ENCODE measurements at regions not wholly inside any gene's neighbourhood (a gene's known extent, or its start where the extent isn't known, plus 50 kb on each side); places are given as distances from the start of the nearest gene placed in this dataset.

DNA sequence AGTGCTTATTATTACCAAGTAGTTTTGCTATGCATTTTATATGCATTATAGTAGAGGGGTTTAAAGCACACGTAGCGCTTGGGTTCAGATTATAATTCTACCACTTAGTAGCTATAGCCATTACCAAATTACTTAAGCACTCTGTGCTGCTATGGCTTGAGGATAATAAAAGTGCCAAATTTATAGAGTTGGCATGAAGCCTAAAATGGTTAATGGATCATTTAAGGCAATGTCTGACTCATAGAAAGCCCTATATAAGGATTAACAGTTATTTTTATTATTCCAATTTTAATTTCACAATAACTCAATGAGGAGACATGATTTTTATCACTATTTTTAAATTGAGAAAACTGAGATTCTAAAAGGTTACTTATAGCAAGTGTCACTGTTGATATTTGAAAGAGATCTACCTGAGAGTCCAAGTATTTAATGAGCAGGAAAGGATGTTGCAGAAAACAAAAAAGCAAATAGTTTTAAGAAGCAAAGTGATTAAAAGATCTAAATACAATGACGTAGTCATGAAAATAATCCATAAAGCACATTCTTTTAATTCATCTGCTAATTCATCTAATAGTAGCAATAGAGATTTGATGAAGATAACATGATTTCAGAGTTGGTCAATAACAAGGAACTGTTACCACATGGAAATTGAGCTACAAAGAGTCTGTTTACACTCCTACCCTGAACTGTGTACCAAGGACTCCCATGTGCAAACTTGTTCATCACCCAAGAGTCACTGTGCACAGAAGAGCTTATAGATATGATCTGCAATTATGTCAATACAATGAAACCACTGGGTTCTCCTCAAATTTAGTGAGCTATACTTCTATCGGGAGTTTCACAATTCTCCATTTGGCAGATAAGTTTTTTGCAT, 78.8 kb upstream of the DTNA start:
- Histone ChIP-seq H3K27me3 (no peaks in the 10 kb centered on the region), H3K9me3 (no peaks in the 10 kb centered on the region), H3K36me3 (no peaks in the 10 kb centered on the region), H3K4me1 (no peaks in the 10 kb centered on the region), H3K27ac (no peak overlapping the region), H3K4me3 (no peak overlapping the region)
- 75% methylated on average over 4 of the region's 4 CpGs for WGBS, 2 donors
- DNase-seq = no peak
- intact Hi-C loops (cut with DNase I) = no loop called here
- TF ChIP-seq, protein P1, sequence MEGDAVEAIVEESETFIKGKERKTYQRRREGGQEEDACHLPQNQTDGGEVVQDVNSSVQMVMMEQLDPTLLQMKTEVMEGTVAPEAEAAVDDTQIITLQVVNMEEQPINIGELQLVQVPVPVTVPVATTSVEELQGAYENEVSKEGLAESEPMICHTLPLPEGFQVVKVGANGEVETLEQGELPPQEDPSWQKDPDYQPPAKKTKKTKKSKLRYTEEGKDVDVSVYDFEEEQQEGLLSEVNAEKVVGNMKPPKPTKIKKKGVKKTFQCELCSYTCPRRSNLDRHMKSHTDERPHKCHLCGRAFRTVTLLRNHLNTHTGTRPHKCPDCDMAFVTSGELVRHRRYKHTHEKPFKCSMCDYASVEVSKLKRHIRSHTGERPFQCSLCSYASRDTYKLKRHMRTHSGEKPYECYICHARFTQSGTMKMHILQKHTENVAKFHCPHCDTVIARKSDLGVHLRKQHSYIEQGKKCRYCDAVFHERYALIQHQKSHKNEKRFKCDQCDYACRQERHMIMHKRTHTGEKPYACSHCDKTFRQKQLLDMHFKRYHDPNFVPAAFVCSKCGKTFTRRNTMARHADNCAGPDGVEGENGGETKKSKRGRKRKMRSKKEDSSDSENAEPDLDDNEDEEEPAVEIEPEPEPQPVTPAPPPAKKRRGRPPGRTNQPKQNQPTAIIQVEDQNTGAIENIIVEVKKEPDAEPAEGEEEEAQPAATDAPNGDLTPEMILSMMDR (IDR thresholded peaks at IDR 0.05) = no peak
- no peak for TF ChIP-seq POLR2A (IDR thresholded peaks at IDR 0.05)

DNA sequence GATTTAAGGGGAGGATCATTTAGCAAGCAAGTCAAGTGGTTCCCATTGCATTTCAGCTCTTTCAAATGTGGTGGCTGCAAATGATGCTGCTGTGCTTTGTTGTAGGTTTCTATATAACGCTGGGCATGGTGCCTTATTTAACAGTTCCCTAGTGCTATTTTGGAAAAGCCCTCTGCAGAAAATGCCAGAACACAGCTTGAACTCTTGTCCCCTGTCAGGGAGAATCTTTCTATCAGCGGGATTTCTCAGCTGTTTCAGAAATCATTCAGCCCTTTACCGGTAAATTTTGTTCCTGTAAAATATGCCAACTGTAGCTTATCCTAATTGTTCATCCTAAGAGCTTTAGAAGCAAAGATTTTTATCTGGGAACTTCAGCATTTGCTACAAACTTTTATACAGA, 77.8 kb upstream of the DTNA start:
- no peak for DNase-seq
- no peak overlapping the region for H3K27ac ChIP-seq
- H3K9me3 ChIP-seq = no peaks in the 10 kb centered on the region
- 48 to 58% methylated on average over 3 of the region's 3 CpGs for WGBS, 2 donors
- no peaks in the 10 kb centered on the region for H3K27me3 ChIP-seq
- no peak overlapping the region for H3K4me3 ChIP-seq
- TF ChIP-seq, protein P1 (IDR thresholded peaks at IDR 0.05) = no peak
- TF ChIP-seq POLR2A (IDR thresholded peaks at IDR 0.05) = no peak
- H3K4me1 ChIP-seq = no peaks in the 10 kb centered on the region
- intact Hi-C loops (cut with DNase I) = no loop called here
- no peaks in the 10 kb centered on the region for H3K36me3 ChIP-seq

- no peaks in the 10 kb centered on the region for H3K36me3 ChIP-seq
Measured at GRCh38 chr18:34633368-34633767, 76.7 kb upstream of the DTNA start.

GRCh38 chr18:34637094-34637801, 72.8 kb upstream of the DTNA start:
- Histone ChIP-seq H3K27ac (no peak overlapping the region), H3K4me1 (no peaks in the 10 kb centered on the region), H3K36me3 (no peaks in the 10 kb centered on the region), H3K27me3 (no peaks in the 10 kb centered on the region), H3K9me3 (no peaks in the 10 kb centered on the region), H3K4me3 (no peak overlapping the region)
- intact Hi-C loops (cut with DNase I) = no loop called here
- DNase-seq = no peak
- TF ChIP-seq, protein P1 (IDR thresholded peaks at IDR 0.05) = no peak
- TF ChIP-seq POLR2A (IDR thresholded peaks at IDR 0.05) = no peak
- 48 to 78% methylated on average over 2 to 3 of the region's 3 CpGs for WGBS, 2 donors

More at GRCh38 chr18:34633368-34633767, 76.7 kb upstream of the DTNA start:
- TF ChIP-seq POLR2A (IDR thresholded peaks at IDR 0.05) = no peak
- TF ChIP-seq, protein P1 (IDR thresholded peaks at IDR 0.05) = no peak
- intact Hi-C loops (cut with DNase I) = no loop called here
- H3K27ac ChIP-seq = no peak overlapping the region
- no peak overlapping the region for H3K4me3 ChIP-seq
- WGBS, 2 donors = 52 to 70% methylated on average over 1 of the region's 1 CpG
- H3K27me3 ChIP-seq = no peaks in the 10 kb centered on the region
- no peaks in the 10 kb centered on the region for H3K9me3 ChIP-seq
- H3K4me1 ChIP-seq = no peaks in the 10 kb centered on the region
- no peak for DNase-seq

- H3K27me3 ChIP-seq = no peaks in the 10 kb centered on the region
- H3K36me3 ChIP-seq = no peaks in the 10 kb centered on the region
- TF ChIP-seq POLR2A (IDR thresholded peaks at IDR 0.05) = no peak
- TF ChIP-seq, protein P1 (IDR thresholded peaks at IDR 0.05) = no peak
- 48 to 56% methylated on average over 1 of the region's 1 CpG for WGBS, 2 donors
- intact Hi-C loops (cut with DNase I) = no loop called here
- no peak for DNase-seq
- no peaks in the 10 kb centered on the region for H3K4me1 ChIP-seq
- no peak overlapping the region for H3K4me3 ChIP-seq
- H3K9me3 ChIP-seq = no peaks in the 10 kb centered on the region
- no peak overlapping the region for H3K27ac ChIP-seq
Measured at GRCh38 chr18:34639687-34640086, 70.4 kb upstream of the DTNA start.
